Uterus (tissue), 2 donors: ENCODE measurements at regions not wholly inside any gene's neighbourhood (a gene's known extent, or its start where the extent isn't known, plus 50 kb on each side); places are given as distances from the start of the nearest gene placed in this dataset.

Experiments used
- CTCF ChIP-seq, 4 experiments: fragments of 200-600 bp in 2 of 4; fragments of 450-650 bp in 2 of 4; sonication (generic) in 2 of 4; IDR thresholded peaks; one replicate each; pipeline ENCODE4 v1.5.1; 2016 to 2019; ENCODE audit warnings: antibody characterized with exemption in 4 of 4, mild to moderate bottlenecking in 2 of 4, moderate library complexity in 1 of 4
- POLR2A ChIP-seq, 2 donors: fragments of 450-650 bp; IDR thresholded peaks; one replicate each; pipeline ENCODE4 v1.6.1; 2016; ENCODE audit warnings: antibody characterized with exemption in 2 of 2, mild to moderate bottlenecking in 1 of 2, moderate library complexity in 1 of 2

GRCh38 chr7:149681274-149681673, 92.1 kb downstream of the ZNF467 start:
- TF ChIP-seq POLR2A (IDR thresholded peaks at IDR 0.05), result no peak
- no peak for TF ChIP-seq CTCF (IDR thresholded peaks at IDR 0.05)
